H54 (cell line): ENCODE measurements at regions not wholly inside any gene's neighbourhood (a gene's known extent, or its start where the extent isn't known, plus 50 kb on each side); places are given as distances from the start of the nearest gene placed in this dataset.
A peak's percentile ranks its signal among the peaks of the same experiment; 100 is the strongest.

Source experiments
- DNase-seq: peaks from one replicate; pipeline ENCODE4 v3.0.0; 2011; ENCODE audit warnings: low spot score, mixed read lengths; ENCODE audit not compliant: insufficient read length
- FAIRE-seq: peaks from 3 replicates; lab custom pipeline; 2011; peaks lifted over from hg19 to GRCh38; lab: Jason Lieb, UNC
- POLR2A ChIP-seq: IDR thresholded peaks from 2 replicates; pipeline ENCODE4 v1.6.1; 2011; ENCODE audit warnings: low read depth, mild to moderate bottlenecking, low read length

- no peak for FAIRE-seq
- TF ChIP-seq POLR2A = no peak
- no peak for DNase-seq
Measured at GRCh38 chr12:28851781-28852180, 297.3 kb upstream of the FAR2 start.

- TF ChIP-seq POLR2A = no peak
- no peak for DNase-seq
- FAIRE-seq = no peak
Measured at GRCh38 chr12:28855761-28856310, 293.2 kb upstream of the FAR2 start.

DNA sequence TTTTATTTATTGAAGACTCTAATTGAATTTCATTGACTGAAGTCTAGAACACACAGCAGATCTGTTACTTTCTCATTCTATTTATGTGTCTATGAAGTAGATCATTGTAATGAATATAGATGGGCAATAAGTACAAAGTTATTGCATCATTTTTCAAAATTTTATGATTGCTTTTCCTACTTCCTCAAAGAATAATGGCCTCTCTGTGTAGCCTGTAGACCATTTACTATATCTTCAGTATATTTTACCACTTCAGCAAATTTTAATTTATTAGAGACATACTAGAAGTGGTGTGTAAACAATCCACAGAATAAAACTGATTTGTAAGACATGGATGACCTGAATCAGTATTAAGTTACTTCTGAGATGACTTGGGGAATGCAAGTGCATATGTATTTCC is 291.7 kb upstream of the FAR2 start:
- no peak for FAIRE-seq
- TF ChIP-seq POLR2A = no peak
- DNase-seq = no peak

- TF ChIP-seq POLR2A = no peak
- no peak for FAIRE-seq
- DNase-seq = no peak
Measured at GRCh38 chr12:28859551-28859950, 289.5 kb upstream of the FAR2 start.

GRCh38 chr12:28865776-28866175 is 283.3 kb upstream of the FAR2 start:
- no peak for TF ChIP-seq POLR2A
- no peak for FAIRE-seq
- no peak for DNase-seq

DNA sequence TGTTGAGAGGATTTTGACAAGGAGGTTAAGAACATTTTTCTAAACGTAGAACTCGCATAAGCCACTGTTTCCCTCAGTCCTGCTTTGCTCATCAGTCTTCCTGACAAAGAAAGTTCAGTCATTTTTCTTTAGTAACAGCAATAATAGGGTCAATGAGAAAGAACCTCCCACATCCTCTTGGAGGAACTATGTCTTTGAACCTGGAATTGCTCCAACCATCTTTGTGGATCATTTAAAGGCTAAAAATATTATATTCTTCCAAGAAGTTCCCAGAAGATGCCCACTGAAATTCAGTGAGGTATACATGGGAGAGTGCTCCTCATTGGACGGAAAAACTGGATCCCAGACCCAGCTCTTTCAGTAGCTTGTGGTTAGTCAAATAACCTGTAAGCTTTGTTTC is 282.8 kb upstream of the FAR2 start:
- no peak for FAIRE-seq
- TF ChIP-seq POLR2A = no peak
- no peak for DNase-seq

GRCh38 chr12:28866715-28867503 is 282.2 kb upstream of the FAR2 start:
- DNase-seq (no peak), FAIRE-seq (no peak)
- no peak for TF ChIP-seq POLR2A

DNA sequence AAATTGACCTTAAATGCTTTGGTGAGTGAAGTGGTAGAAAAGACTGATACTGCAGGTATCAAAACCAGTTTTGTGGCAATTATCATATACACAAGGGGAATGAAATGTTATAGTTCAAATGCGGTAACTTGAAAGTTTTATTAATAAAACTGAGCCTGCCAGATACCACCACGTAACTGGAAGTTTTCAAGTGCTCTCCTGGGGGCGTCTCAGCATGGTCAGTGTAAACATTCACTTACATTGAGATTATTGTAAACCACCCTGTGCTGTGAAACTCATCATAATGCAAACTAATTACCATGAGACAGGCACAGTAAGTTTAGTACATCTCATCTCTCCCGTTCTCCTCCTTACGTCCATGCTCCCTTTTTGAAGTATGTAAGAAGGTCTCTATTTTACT is 280.7 kb upstream of the FAR2 start:
- no peak for FAIRE-seq
- no peak for DNase-seq
- TF ChIP-seq POLR2A = no peak

DNA sequence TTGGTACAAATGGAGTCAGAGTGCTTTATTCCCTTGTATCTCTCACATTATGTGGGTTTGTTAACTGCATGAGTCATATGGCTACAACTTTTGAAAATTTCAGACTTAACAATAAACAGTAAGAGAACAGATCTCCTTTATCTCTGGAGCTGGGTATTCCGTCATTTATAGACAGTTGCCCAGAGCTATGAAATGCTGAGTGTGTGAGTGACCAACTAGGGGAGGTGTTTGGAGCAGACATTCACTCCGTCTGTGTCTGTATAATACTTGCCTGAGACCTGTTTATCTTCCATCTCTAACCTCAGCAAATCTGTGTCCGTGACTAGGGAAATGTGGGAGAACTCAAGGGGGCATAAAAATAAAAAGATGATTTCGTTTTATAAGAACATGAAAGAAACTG is 279.9 kb upstream of the FAR2 start:
- no peak for DNase-seq
- TF ChIP-seq POLR2A = no peak
- peak; percentile 33 for FAIRE-seq

- FAIRE-seq (no peak), DNase-seq (no peak)
- TF ChIP-seq POLR2A = no peak
Measured at GRCh38 chr12:28870839-28871440, 278.1 kb upstream of the FAR2 start.

GRCh38 chr12:28872654-28873268 is 276.3 kb upstream of the FAR2 start:
- peak; percentile 86 for FAIRE-seq
- no peak for TF ChIP-seq POLR2A
- DNase-seq = peak; percentile 16

DNA sequence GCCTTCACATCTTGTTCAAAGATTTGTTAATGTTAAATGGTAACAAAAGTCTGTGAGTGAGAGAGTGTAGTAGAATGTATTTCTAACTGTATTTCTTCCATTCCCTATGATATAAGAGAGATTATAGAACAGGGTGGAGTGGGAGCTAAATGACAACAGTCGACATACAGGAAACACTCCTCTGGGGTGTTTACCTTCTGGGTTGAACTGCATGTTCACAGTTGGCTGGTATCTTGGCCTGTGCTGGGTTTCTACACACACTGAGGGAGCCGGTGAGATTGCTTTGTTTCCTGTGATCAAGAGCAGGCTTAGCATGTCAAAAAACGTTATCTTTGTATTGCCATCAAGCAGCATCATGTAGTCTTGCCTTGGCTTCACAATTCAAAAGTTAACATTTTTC is 274.3 kb upstream of the FAR2 start:
- no peak for DNase-seq
- no peak for TF ChIP-seq POLR2A
- no peak for FAIRE-seq

DNA sequence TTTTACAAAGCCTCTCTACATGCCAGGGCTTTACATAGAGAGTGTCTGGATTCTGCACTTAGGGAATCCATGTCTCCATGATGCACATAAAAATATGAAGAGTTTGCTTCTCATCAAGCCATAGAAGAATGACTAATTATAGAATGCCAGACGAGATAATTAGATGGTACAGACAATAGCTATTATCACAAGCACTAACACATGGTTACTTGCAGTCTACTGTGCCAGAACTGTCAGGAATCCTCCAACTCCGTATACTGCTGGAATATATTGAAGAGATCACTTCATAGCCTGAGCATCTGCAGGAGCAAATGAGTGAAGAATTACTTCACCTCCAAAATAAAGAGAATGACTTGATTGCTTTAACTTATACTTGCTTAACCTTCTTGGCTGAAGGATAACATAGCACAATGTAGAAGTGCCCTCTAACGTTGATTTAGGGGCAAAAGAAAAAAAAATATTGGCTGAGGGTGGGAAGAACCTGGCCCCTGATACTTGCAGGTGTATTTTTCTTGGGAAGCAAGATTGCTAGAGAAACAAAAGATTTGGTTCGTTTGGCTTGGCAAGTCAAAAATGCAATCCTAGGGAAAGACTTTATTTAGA is 272.8 kb upstream of the FAR2 start:
- FAIRE-seq = no peak
- no peak for TF ChIP-seq POLR2A
- DNase-seq = no peak

- FAIRE-seq (no peak), DNase-seq (no peak)
- no peak for TF ChIP-seq POLR2A
Measured at GRCh38 chr12:28877854-28878253, 271.2 kb upstream of the FAR2 start.
